Mucosa of descending colon (tissue), 3 donors: ENCODE measurements at regions not wholly inside any gene's neighbourhood (a gene's known extent, or its start where the extent isn't known, plus 50 kb on each side); places are given as distances from the start of the nearest gene placed in this dataset.
"Not testable (repeated sequence)": the region's sequence is repeated elsewhere in the genome, so short reads cannot be mapped to it uniquely, and the experiment has no call there.

Experiments
- ATAC-seq: fragments of 200-7000 bp; cut with Tn5 transposase; one replicate; pipeline ENCODE4 v1.9.1; 2020; ENCODE audit warnings: mild to moderate bottlenecking, moderate library complexity
- DNase-seq, 3 donors: peaks; one replicate each; pipeline ENCODE4 v3.0.0-alpha.2; 2020
- H3K36me3 ChIP-seq: fragments of 200-600 bp; one replicate; pipeline ENCODE4 v1.8.0; 2021; ENCODE audit warnings: low read depth, mild to moderate bottlenecking
- H3K4me1 ChIP-seq: fragments of 200-600 bp; one replicate; pipeline ENCODE4 v1.8.0; 2021; ENCODE audit warnings: low read depth, mild to moderate bottlenecking
- H3K4me3 ChIP-seq: fragments of 200-600 bp; one replicate; pipeline ENCODE4 v1.8.0; 2021; ENCODE audit warnings: mild to moderate bottlenecking
- H3K9me3 ChIP-seq: fragments of 200-600 bp; one replicate; pipeline ENCODE4 v1.8.0; 2021; ENCODE audit warnings: mild to moderate bottlenecking
- CTCF ChIP-seq: fragments of 200-600 bp; IDR thresholded peaks from one replicate; pipeline ENCODE4 v1.8.0; 2022; ENCODE audit warnings: antibody characterized with exemption, mild to moderate bottlenecking
- intact Hi-C, 2 donors: fragments of 100-400 bp; cut with DNase I in 1 of 2; cut with micrococcal nuclease in 1 of 2; formaldehyde crosslinking; loops; one replicate each; pipeline versions ENCODE4 v1.11.0 to v1.11.1; 2022; cut with DNase I, micrococcal nuclease
- donor health status: DM: no; HTN: no; CAD: no; lungs with moderate emphysema.
- donor health status: DM: no; HTN: no; CAD: no.
- donor health status: DM: no; HTN: yes; CAD: no.

GRCh38 chr14:86780461-86780860 lies 1212.5 kb downstream of the GALC start:
- TF ChIP-seq CTCF, result no peak
- DNase-seq (no peak), ATAC-seq (no peak)
- no peak overlapping the region for H3K4me3 ChIP-seq
- H3K9me3 ChIP-seq, result peaks cover 9% of the 10 kb centered on the region
- H3K36me3 ChIP-seq, result no peaks in the 10 kb centered on the region
- no peaks in the 10 kb centered on the region for H3K4me1 ChIP-seq
- intact Hi-C loops, result no loop called here

- Histone ChIP-seq H3K4me1 (no peaks in the 10 kb centered on the region), H3K4me3 (no peak overlapping the region), H3K9me3 (peaks cover 13% of the 10 kb centered on the region), H3K36me3 (no peaks in the 10 kb centered on the region)
- intact Hi-C loops, result no loop called here
- ATAC-seq (no peak), DNase-seq (no peak)
- no peak for TF ChIP-seq CTCF
These were observed 1213.6 kb downstream of the GALC start for GRCh38 chr14:86779416-86779815.

GRCh38 chr14:86777963-86778602 lies 1214.9 kb downstream of the GALC start:
- Histone ChIP-seq H3K9me3 (peaks cover 20% of the 10 kb centered on the region), H3K4me3 (no peak overlapping the region), H3K4me1 (no peaks in the 10 kb centered on the region), H3K36me3 (no peaks in the 10 kb centered on the region)
- no peak for TF ChIP-seq CTCF
- no peak for ATAC-seq
- no peak for DNase-seq
- intact Hi-C loops, result no loop called here

- DNase-seq, intact Hi-C loops, H3K4me1 ChIP-seq, H3K36me3 ChIP-seq, H3K4me3 ChIP-seq, ATAC-seq: not testable (repeated sequence)
- peaks cover 25% of the 10 kb centered on the region for H3K9me3 ChIP-seq
These were observed 1217.1 kb downstream of the GALC start for GRCh38 chr14:86775896-86776295.

- DNase-seq, result no peak
- intact Hi-C loops, result no loop called here
- no peak for ATAC-seq
- TF ChIP-seq CTCF, result no peak
- Histone ChIP-seq H3K4me1 (no peaks in the 10 kb centered on the region), H3K9me3 (peaks cover 29% of the 10 kb centered on the region), H3K36me3 (no peaks in the 10 kb centered on the region), H3K4me3 (no peak overlapping the region)
These were observed 1218.1 kb downstream of the GALC start for GRCh38 chr14:86774916-86775315.

- ATAC-seq, result no peak
- TF ChIP-seq CTCF, result no peak
These were observed 1220.9 kb downstream of the GALC start for GRCh38 chr14:86772075-86772474.

More at GRCh38 chr14:86772075-86772474, 1220.9 kb downstream of the GALC start:
- peaks cover 34% of the 10 kb centered on the region for H3K9me3 ChIP-seq
- no peaks in the 10 kb centered on the region for H3K36me3 ChIP-seq
- intact Hi-C loops, result no loop called here
- no peaks in the 10 kb centered on the region for H3K4me1 ChIP-seq
- no peak overlapping the region for H3K4me3 ChIP-seq
- DNase-seq, result no peak
